Keratinocyte (primary cell): ENCODE measurements at regions not wholly inside any gene's neighbourhood (a gene's known extent, or its start where the extent isn't known, plus 50 kb on each side); places are given as distances from the start of the nearest gene placed in this dataset.

ENCODE experiments used
- DNase-seq: peaks from one replicate; pipeline ENCODE4 v3.0.0-alpha.2; 2011; ENCODE audit warnings: low read depth, missing footprints, low spot score
- FAIRE-seq: peaks from 2 replicates; lab custom pipeline; 2011; peaks lifted over from hg19 to GRCh38; lab: Jason Lieb, UNC
- H2AFZ ChIP-seq: 2 replicates; pipeline ENCODE4 v1.6.0; 2012; ENCODE audit warnings: low read length, control low read depth, inconsistent platforms; ENCODE audit not compliant: control insufficient read depth
- H3K27ac ChIP-seq: 2 replicates; pipeline ENCODE4 v1.5.1; 2011; ENCODE audit warnings: low read length; ENCODE audit not compliant: control insufficient read depth, insufficient read depth
- H3K27me3 ChIP-seq: 3 replicates; pipeline ENCODE4 v1.6.0; 2011; ENCODE audit warnings: low read length; ENCODE audit not compliant: control insufficient read depth, insufficient read depth; ENCODE audit errors: extremely low read depth
- H3K36me3 ChIP-seq, 2 experiments: 2 replicates in 1 of 2; 3 replicates in 1 of 2; pipeline ENCODE4 v1.5.1; 2011; ENCODE audit warnings: low read length in 2 of 2, mild to moderate bottlenecking in 1 of 2; ENCODE audit not compliant: control insufficient read depth in 2 of 2, insufficient read depth in 2 of 2; ENCODE audit errors: extremely low read depth in 1 of 2
- H3K4me1 ChIP-seq: 3 replicates; pipeline ENCODE4 v1.5.1; 2011; ENCODE audit warnings: low read length; ENCODE audit not compliant: control insufficient read depth, insufficient read depth; ENCODE audit errors: extremely low read depth
- H3K4me2 ChIP-seq: 3 replicates; pipeline ENCODE4 v1.6.0; 2011; ENCODE audit warnings: low read depth, low read length; ENCODE audit not compliant: control insufficient read depth, insufficient read depth; ENCODE audit errors: extremely low read depth
- H3K4me3 ChIP-seq, 3 experiments: fragments of 200-600 bp in 1 of 3; sonication (generic) in 1 of 3; 2 replicates in 2 of 3; 3 replicates in 1 of 3; pipeline ENCODE4 v1.5.1; 2011 to 2016; ENCODE audit warnings: low read length in 3 of 3, mild to moderate bottlenecking in 3 of 3, control low read depth in 2 of 3, inconsistent platforms in 1 of 3, low read depth in 1 of 3, mixed read lengths in 1 of 3, mixed run types in 1 of 3, moderate library complexity in 1 of 3; ENCODE audit not compliant: control insufficient read depth in 2 of 3, insufficient read depth in 2 of 3; ENCODE audit errors: extremely low read depth in 1 of 3
- H3K79me2 ChIP-seq: 2 replicates; pipeline ENCODE4 v1.6.0; 2012; ENCODE audit warnings: low read length; ENCODE audit not compliant: control insufficient read depth, insufficient read depth
- H3K9ac ChIP-seq: 3 replicates; pipeline ENCODE4 v1.6.0; 2011; ENCODE audit warnings: low read length; ENCODE audit not compliant: control insufficient read depth, insufficient read depth; ENCODE audit errors: extremely low read depth
- H3K9me1 ChIP-seq: 3 replicates; pipeline ENCODE4 v1.6.0; 2011; ENCODE audit warnings: low read length; ENCODE audit not compliant: control insufficient read depth, insufficient read depth; ENCODE audit errors: extremely low read depth
- H3K9me3 ChIP-seq: 2 replicates; pipeline ENCODE4 v1.5.1; 2012; ENCODE audit warnings: low read depth, low read length; ENCODE audit not compliant: control insufficient read depth
- H4K20me1 ChIP-seq: 3 replicates; pipeline ENCODE4 v1.6.0; 2011; ENCODE audit warnings: low read length; ENCODE audit not compliant: control insufficient read depth, insufficient read depth; ENCODE audit errors: extremely low read depth
- CTCF ChIP-seq, 3 experiments: IDR thresholded peaks in 1 of 3; conservative IDR thresholded peaks in 1 of 3; optimal IDR thresholded peaks in 1 of 3; 2 replicates in 2 of 3; 3 replicates in 1 of 3; pipeline versions ENCODE3 to v1.5.1; 2011; ENCODE audit warnings: low read length in 3 of 3, mild to moderate bottlenecking in 3 of 3, moderate library complexity in 2 of 3, control low read depth in 1 of 3, inconsistent platforms in 1 of 3; ENCODE audit not compliant: insufficient read depth in 2 of 3; ENCODE audit errors: extremely low read depth in 1 of 3
- EZH2 ChIP-seq: IDR thresholded peaks from one replicate; pipeline ENCODE4 v1.6.1; 2012; ENCODE audit warnings: inconsistent platforms, mild to moderate bottlenecking, low read length, moderate library complexity
- dilution Hi-C: fragments of 300-500 bp; cut with MboI; formaldehyde crosslinking; loops from one replicate; pipeline ENCODE4 v1.7.0; 2020; ENCODE audit warnings: low sequenced_read_pairs; ENCODE audit not compliant: extremely low pct_ligation_motif_present

- Histone ChIP-seq H3K27ac (no peak overlapping the region), H2AFZ (no peak overlapping the region), H3K4me3 (no peak overlapping the region), H3K79me2 (no peaks in the 10 kb centered on the region), H3K36me3 (no peaks in the 10 kb centered on the region), H3K9me1 (no peaks in the 10 kb centered on the region), H3K27me3 (no peaks in the 10 kb centered on the region), H4K20me1 (no peaks in the 10 kb centered on the region), H3K9ac (no peak overlapping the region), H3K4me1 (peaks cover 10% of the 10 kb centered on the region), H3K4me2 (no peak overlapping the region), H3K9me3 (no peaks in the 10 kb centered on the region)
- dilution Hi-C loops: no loop called here
- FAIRE-seq (no peak), DNase-seq (no peak)
- TF ChIP-seq CTCF (optimal IDR thresholded peaks at IDR 0.05 in 1 of 3, IDR thresholded peaks at IDR 0.05 in 1 of 3, conservative IDR thresholded peaks at IDR 0.05 in 1 of 3; ENCODE audit: extremely low read depth in 1 of 3, insufficient read depth in 2 of 3, low read length in 3 of 3): no peak
- TF ChIP-seq EZH2: no peak
Observed at GRCh38 chr16:82232806-82233205, 62.8 kb upstream of the MPHOSPH6 start.

DNA sequence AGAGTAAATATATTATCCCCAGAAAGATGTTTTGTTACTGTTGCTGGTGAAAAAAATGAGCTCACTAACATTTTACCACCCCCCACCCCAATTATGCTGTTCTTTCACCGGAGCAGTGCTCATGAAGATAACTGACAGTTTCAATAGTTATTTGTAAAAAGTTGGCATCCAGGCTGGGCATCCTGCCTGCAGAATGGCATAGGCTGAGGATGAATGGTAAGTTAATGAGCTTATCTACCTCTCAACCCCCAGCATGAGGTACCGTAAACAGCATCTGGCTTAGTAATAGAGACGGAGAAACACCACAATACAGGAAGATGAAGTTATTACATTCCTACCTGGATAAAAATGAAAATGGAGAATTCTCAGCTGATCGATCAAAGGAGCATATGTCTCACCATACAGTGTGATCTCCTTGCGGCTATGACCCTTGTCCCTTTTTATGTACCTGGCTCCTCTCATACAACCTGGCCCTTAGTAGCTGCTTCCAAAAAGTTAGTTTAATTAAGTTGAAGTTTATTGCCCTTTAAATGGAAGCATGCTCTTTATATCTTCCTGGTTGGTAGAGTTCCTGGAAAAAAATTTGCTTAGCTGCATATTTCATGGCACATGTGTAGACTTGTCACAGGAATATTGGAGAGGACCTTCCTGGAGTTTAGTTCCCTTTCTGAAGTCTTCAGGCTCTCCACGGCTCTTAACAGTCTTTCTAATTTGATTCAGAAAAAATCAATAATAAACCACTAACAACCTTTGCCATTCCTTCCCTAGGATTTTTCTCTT, 61.2 kb upstream of the MPHOSPH6 start:
- no peaks in the 10 kb centered on the region for H3K36me3 ChIP-seq
- no peaks in the 10 kb centered on the region for H3K79me2 ChIP-seq
- no peaks in the 10 kb centered on the region for H3K27me3 ChIP-seq
- peak overlapping the region; percentile 63 for H3K4me2 ChIP-seq
- TF ChIP-seq CTCF (optimal IDR thresholded peaks at IDR 0.05 in 1 of 3, IDR thresholded peaks at IDR 0.05 in 1 of 3, conservative IDR thresholded peaks at IDR 0.05 in 1 of 3; ENCODE audit: extremely low read depth in 1 of 3, insufficient read depth in 2 of 3, low read length in 3 of 3) (no peak), EZH2 (no peak)
- dilution Hi-C loops: no loop called here
- peak overlapping the region; percentile 83 for H2AFZ ChIP-seq
- H3K9me3 ChIP-seq: no peaks in the 10 kb centered on the region
- peak overlapping the region in 1 of 3 experiments; percentile 21 for H3K4me3 ChIP-seq
- FAIRE-seq (peak; percentile 81), DNase-seq (no peak)
- H3K9ac ChIP-seq: no peak overlapping the region
- H3K27ac ChIP-seq: no peak overlapping the region
- H3K9me1 ChIP-seq: no peaks in the 10 kb centered on the region
- no peaks in the 10 kb centered on the region for H4K20me1 ChIP-seq
- H3K4me1 ChIP-seq: peaks cover 10% of the 10 kb centered on the region
